ENCODE measurements at regions not wholly inside any gene's neighbourhood (a gene's known extent, or its start where the extent isn't known, plus 50 kb on each side); places are given as distances from the start of the nearest gene placed in this dataset.

GRCh38 chr7:10076660-10077300, 896.9 kb upstream of the PHF14 start:
- TF ChIP-seq, protein P1, sequence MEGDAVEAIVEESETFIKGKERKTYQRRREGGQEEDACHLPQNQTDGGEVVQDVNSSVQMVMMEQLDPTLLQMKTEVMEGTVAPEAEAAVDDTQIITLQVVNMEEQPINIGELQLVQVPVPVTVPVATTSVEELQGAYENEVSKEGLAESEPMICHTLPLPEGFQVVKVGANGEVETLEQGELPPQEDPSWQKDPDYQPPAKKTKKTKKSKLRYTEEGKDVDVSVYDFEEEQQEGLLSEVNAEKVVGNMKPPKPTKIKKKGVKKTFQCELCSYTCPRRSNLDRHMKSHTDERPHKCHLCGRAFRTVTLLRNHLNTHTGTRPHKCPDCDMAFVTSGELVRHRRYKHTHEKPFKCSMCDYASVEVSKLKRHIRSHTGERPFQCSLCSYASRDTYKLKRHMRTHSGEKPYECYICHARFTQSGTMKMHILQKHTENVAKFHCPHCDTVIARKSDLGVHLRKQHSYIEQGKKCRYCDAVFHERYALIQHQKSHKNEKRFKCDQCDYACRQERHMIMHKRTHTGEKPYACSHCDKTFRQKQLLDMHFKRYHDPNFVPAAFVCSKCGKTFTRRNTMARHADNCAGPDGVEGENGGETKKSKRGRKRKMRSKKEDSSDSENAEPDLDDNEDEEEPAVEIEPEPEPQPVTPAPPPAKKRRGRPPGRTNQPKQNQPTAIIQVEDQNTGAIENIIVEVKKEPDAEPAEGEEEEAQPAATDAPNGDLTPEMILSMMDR (IDR thresholded peaks at IDR 0.05), result no peak
- TF ChIP-seq POLR2A (IDR thresholded peaks at IDR 0.05), result no peak
- no peak for TF ChIP-seq POLR2AphosphoS5 (IDR thresholded peaks at IDR 0.05)
